ENCODE measurements at regions not wholly inside any gene's neighbourhood (a gene's known extent, or its start where the extent isn't known, plus 50 kb on each side); places are given as distances from the start of the nearest gene placed in this dataset.
"Not testable (repeated sequence)": the region's sequence is repeated elsewhere in the genome, so short reads cannot be mapped to it uniquely, and the experiment has no call there.

- no peak for DNase-seq (ENCODE audit: low spot score)
Measured at GRCh38 chr4:159669094-159669493, 566.2 kb downstream of the RAPGEF2 start.

GRCh38 chr4:159673221-159673620, 570.3 kb downstream of the RAPGEF2 start:
- DNase-seq (ENCODE audit: low spot score) = no peak

GRCh38 chr4:159674241-159674640, 571.4 kb downstream of the RAPGEF2 start:
- DNase-seq (ENCODE audit: low spot score) = no peak

- no peak for DNase-seq (ENCODE audit: low spot score)
Measured at GRCh38 chr4:159677521-159677920, 574.6 kb downstream of the RAPGEF2 start.

- no peak for DNase-seq (ENCODE audit: low spot score)
Measured at GRCh38 chr4:159682996-159683395, 580.1 kb downstream of the RAPGEF2 start.

- no peak for DNase-seq (ENCODE audit: low spot score)
Measured at GRCh38 chr4:159684061-159684460, 581.2 kb downstream of the RAPGEF2 start.

GRCh38 chr4:159685340-159686092, 582.6 kb downstream of the RAPGEF2 start:
- no peak for DNase-seq (ENCODE audit: low spot score)

GRCh38 chr4:159689526-159689925, 586.6 kb downstream of the RAPGEF2 start:
- no peak for DNase-seq (ENCODE audit: low spot score)

- no peak for DNase-seq (ENCODE audit: low spot score)
Measured at GRCh38 chr4:159697322-159698283, 594.7 kb downstream of the RAPGEF2 start.

- no peak for DNase-seq (ENCODE audit: low spot score)
Measured at GRCh38 chr4:159698336-159698735, 595.5 kb downstream of the RAPGEF2 start.

- DNase-seq (ENCODE audit: low spot score) = no peak
Measured at GRCh38 chr4:159702200-159702599, 599.3 kb downstream of the RAPGEF2 start.

GRCh38 chr4:159705334-159705733, 602.5 kb downstream of the RAPGEF2 start:
- no peak for DNase-seq (ENCODE audit: low spot score)

GRCh38 chr4:159706704-159707103, 603.8 kb downstream of the RAPGEF2 start:
- DNase-seq (ENCODE audit: low spot score) = no peak

- DNase-seq (ENCODE audit: low spot score) = not testable (repeated sequence)
Measured at GRCh38 chr4:159715180-159715579, 612.3 kb downstream of the RAPGEF2 start.

GRCh38 chr4:159719531-159719930, 616.7 kb downstream of the RAPGEF2 start:
- no peak for DNase-seq (ENCODE audit: low spot score)

- DNase-seq (ENCODE audit: low spot score) = no peak
Measured at GRCh38 chr4:159722052-159722451, 619.2 kb downstream of the RAPGEF2 start.

GRCh38 chr4:159722918-159723317, 620.0 kb downstream of the RAPGEF2 start:
- DNase-seq (ENCODE audit: low spot score) = no peak

GRCh38 chr4:159723341-159724048, 620.6 kb downstream of the RAPGEF2 start:
- no peak for DNase-seq (ENCODE audit: low spot score)

GRCh38 chr4:159725571-159725970, 622.7 kb downstream of the RAPGEF2 start:
- DNase-seq (ENCODE audit: low spot score) = no peak

GRCh38 chr4:159735281-159736207, 632.7 kb downstream of the RAPGEF2 start:
- no peak for DNase-seq (ENCODE audit: low spot score)

- DNase-seq (ENCODE audit: low spot score) = no peak
Measured at GRCh38 chr4:159736411-159736810, 633.5 kb downstream of the RAPGEF2 start.

All from CD4-positive, alpha-beta T cell treated with Interleukin-15 for 4 hours (primary cell).